Activated CD8-positive, alpha-beta T cell treated with anti-CD3 and anti-CD28 coated beads for 36 hours (primary cell): ENCODE measurements at regions not wholly inside any gene's neighbourhood (a gene's known extent, or its start where the extent isn't known, plus 50 kb on each side); places are given as distances from the start of the nearest gene placed in this dataset.

Experiments used
- ATAC-seq: fragments of 200-7000 bp; cut with Tn5 transposase; one replicate; pipeline ENCODE4 v1.10.0; 2021; ENCODE audit warnings: mild to moderate bottlenecking, moderate library complexity
- CTCF ChIA-PET: fragments of 350-600 bp; sonication (Branson Sonifier 250); formaldehyde crosslinking; loops from one replicate; lab custom pipeline; 2021; ENCODE audit warnings: antibody characterized with exemption; lab: Charles Lee
- POLR2A ChIA-PET: fragments of 350-600 bp; sonication (Branson Sonifier 250); formaldehyde crosslinking; loops from one replicate; lab custom pipeline; 2021; ENCODE audit warnings: antibody characterized with exemption; lab: Charles Lee
- DNase-seq: peaks from one replicate; pipeline ENCODE4 v3.0.0-alpha.2; 2020
- H3K27ac Mint-ChIP-seq: one replicate; pipeline ENCODE4 v1.8.0; 2021; ENCODE audit warnings: mild to moderate bottlenecking, mixed read lengths
- H3K27me3 Mint-ChIP-seq: one replicate; pipeline ENCODE4 v1.8.0; 2021; ENCODE audit warnings: mixed read lengths
- H3K36me3 Mint-ChIP-seq: one replicate; pipeline ENCODE4 v1.8.0; 2021; ENCODE audit warnings: low read depth, mixed read lengths
- H3K4me1 Mint-ChIP-seq: one replicate; pipeline ENCODE4 v1.8.0; 2021; ENCODE audit warnings: low read depth, mixed read lengths
- H3K4me3 Mint-ChIP-seq: one replicate; pipeline ENCODE4 v1.8.0; 2021; ENCODE audit warnings: mild to moderate bottlenecking, moderate library complexity, mixed read lengths
- H3K9me3 Mint-ChIP-seq: one replicate; pipeline ENCODE4 v1.8.0; 2021; ENCODE audit warnings: mixed read lengths
- intact Hi-C: fragments of 100-400 bp; cut with micrococcal nuclease; formaldehyde crosslinking; loops from one replicate; pipeline ENCODE4 v1.10.0; 2022
- TF ChIP-seq, protein P1 (sequence below): fragments of 200-600 bp; IDR thresholded peaks from one replicate; pipeline ENCODE4 v1.8.0; 2022; ENCODE audit warnings: antibody characterized with exemption, mild to moderate bottlenecking

DNA sequence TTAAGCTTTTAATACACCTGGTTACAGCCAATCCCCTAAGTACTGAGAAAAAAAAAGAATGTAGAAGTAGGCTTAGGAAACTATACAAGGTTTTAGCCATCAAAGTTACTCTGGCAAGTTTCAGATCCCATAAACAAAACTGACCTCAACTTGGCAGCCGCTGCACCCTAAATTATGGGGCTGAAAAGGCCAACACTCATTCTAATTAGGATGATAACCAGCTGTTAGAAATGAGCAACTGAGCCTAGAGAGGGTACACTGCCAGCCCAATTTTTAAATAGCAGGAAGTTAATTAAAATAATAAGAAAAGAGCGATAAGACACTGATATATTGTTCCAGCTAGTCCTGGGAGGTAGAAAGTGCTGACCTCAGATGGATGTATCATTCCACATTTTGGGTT is 105.7 kb upstream of the VAV3 start:
- no peaks in the 10 kb centered on the region for H3K27me3 Mint-ChIP-seq
- ChIA-PET POLR2A (no interaction called here), CTCF (interaction anchor here (1.1 to 1.4 kb wide), 4 partner anchors 11 to 288 kb away, joined by 3 read pairs; no protein-coding TSS in a partner anchor)
- no peaks in the 10 kb centered on the region for H3K36me3 Mint-ChIP-seq
- no peak overlapping the region for H3K4me3 Mint-ChIP-seq
- peaks cover 22% of the 10 kb centered on the region for H3K4me1 Mint-ChIP-seq
- DNase-seq (no peak), ATAC-seq (no peak)
- no peaks in the 10 kb centered on the region for H3K9me3 Mint-ChIP-seq
- intact Hi-C loops, result no loop called here
- TF ChIP-seq, protein P1, sequence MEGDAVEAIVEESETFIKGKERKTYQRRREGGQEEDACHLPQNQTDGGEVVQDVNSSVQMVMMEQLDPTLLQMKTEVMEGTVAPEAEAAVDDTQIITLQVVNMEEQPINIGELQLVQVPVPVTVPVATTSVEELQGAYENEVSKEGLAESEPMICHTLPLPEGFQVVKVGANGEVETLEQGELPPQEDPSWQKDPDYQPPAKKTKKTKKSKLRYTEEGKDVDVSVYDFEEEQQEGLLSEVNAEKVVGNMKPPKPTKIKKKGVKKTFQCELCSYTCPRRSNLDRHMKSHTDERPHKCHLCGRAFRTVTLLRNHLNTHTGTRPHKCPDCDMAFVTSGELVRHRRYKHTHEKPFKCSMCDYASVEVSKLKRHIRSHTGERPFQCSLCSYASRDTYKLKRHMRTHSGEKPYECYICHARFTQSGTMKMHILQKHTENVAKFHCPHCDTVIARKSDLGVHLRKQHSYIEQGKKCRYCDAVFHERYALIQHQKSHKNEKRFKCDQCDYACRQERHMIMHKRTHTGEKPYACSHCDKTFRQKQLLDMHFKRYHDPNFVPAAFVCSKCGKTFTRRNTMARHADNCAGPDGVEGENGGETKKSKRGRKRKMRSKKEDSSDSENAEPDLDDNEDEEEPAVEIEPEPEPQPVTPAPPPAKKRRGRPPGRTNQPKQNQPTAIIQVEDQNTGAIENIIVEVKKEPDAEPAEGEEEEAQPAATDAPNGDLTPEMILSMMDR, result no peak
- no peak overlapping the region for H3K27ac Mint-ChIP-seq

DNA sequence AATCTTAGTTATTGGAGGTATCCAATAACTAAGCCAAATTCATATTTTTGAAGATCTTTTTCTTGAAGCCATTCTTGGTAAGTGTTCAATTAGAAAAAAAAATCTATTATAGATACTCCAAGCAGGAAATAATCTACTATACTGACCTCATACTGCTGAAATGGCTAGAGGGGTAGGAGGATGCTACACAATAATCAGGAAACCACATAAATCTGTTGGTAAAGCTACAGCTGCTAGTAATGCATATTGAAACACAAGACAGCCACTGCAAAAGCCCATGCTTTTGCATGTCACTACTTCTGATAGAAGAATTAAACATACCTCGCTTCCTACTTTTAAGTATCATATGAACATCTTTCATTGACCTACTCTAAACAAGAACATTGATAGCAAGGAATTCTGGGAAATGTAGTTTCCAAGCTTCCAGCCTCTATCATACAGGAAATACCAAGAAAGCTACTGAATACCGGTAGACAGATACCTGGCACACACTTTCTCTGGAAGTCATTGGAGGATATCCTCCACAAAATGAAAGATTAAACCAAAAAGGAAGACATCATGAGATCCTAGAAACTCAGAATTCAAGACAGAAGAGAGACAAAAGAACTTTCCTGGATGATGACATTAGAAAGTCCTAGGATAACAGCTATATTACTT is 103.0 kb upstream of the VAV3 start:
- CTCF ChIA-PET, result interaction anchor here (1.1 kb wide), 1 partner anchor 51 kb away, joined by 3 read pairs; no protein-coding TSS in a partner anchor

DNA sequence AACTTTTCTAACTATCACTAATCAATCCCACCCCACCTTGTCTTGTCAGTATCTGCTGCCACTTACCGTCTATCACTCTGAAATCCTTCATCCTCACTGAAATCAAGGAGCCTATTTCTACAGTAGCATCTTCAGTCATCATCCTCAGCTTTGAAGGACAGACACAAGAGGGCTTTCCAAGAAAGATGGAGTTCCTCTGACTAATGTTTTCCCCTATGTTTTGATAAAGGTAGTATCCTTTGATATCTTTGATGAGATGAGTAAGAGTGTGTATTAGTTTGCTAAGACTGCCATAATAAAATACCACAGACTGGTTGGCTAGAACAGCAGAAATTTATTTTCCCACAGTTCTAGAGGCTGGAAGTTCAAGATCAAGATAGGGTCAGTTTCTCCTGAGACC is 101.8 kb upstream of the VAV3 start:
- DNase-seq (no peak), ATAC-seq (peak; percentile 60)
- Mint-ChIP-seq H3K36me3 (no peaks in the 10 kb centered on the region), H3K27me3 (no peaks in the 10 kb centered on the region), H3K27ac (no peak overlapping the region), H3K9me3 (peaks cover 5% of the 10 kb centered on the region), H3K4me3 (no peak overlapping the region), H3K4me1 (peaks cover 31% of the 10 kb centered on the region)
- ChIA-PET CTCF (interaction anchor here (1.1 kb wide), 1 partner anchor 53 kb away, joined by 3 read pairs; no protein-coding TSS in a partner anchor), POLR2A (no interaction called here)
- TF ChIP-seq, protein P1, result no peak
- intact Hi-C loops, result no loop called here

More for the DNA sequence above, 103.0 kb upstream of the VAV3 start:
- no peaks in the 10 kb centered on the region for H3K36me3 Mint-ChIP-seq
- POLR2A ChIA-PET, result interaction anchor here (1.3 kb wide), 1 partner anchor 104 kb away, joined by 3 read pairs; no protein-coding TSS in a partner anchor
- H3K27me3 Mint-ChIP-seq, result no peaks in the 10 kb centered on the region
- H3K9me3 Mint-ChIP-seq, result no peaks in the 10 kb centered on the region
- H3K4me3 Mint-ChIP-seq, result no peak overlapping the region
- ATAC-seq, result no peak
- intact Hi-C loops, result no loop called here
- H3K4me1 Mint-ChIP-seq, result peaks cover 30% of the 10 kb centered on the region
- H3K27ac Mint-ChIP-seq, result no peak overlapping the region
- TF ChIP-seq, protein P1, result no peak
- DNase-seq, result no peak

DNA sequence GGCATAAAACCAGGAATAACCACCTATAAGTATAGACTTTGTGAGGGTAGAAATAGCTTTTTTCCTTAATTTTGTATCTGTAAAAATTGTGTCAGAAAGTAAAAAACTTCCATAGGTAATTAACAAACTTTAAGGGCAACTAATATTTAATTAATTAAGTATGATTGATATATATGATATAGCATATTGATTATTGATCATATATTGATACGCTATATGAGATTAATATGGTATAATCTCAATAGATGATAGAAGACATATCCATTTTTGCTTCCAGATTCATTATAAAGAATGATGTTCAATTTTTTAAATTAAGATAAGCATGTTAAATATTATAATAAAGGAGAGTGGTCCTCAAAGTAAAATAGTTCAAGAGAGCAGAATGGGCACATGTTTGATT is 99.3 kb upstream of the VAV3 start:
- H3K4me3 Mint-ChIP-seq, result no peak overlapping the region
- H3K36me3 Mint-ChIP-seq, result peaks cover 2% of the 10 kb centered on the region
- peaks cover 27% of the 10 kb centered on the region for H3K4me1 Mint-ChIP-seq
- no peak for ATAC-seq
- intact Hi-C loops, result no loop called here
- H3K27me3 Mint-ChIP-seq, result no peaks in the 10 kb centered on the region
- ChIA-PET CTCF (no interaction called here), POLR2A (interaction anchor here (0.7 kb wide), 1 partner anchor 135 kb away, joined by 3 read pairs; no protein-coding TSS in a partner anchor)
- TF ChIP-seq, protein P1, result no peak
- H3K27ac Mint-ChIP-seq, result no peak overlapping the region
- no peak for DNase-seq
- H3K9me3 Mint-ChIP-seq, result peaks cover 8% of the 10 kb centered on the region

DNA sequence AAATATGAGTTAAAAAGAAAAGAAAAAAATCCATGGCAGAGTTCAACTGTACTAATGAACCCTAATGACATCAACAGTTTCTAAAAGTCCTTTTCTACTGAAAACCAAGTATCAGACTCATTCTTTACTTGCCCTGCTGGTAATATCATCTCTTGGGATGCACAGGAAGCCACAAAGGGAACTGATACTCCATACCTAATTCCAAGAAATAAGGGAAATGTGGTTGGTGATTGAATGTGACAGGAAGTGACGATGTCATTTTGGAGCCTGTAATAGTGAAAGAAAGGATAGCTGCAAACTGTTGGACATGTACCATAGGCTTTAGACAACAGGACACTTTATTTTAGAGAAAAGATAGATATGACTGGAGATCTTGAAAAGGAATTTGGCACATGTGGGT is 98.7 kb upstream of the VAV3 start:
- Mint-ChIP-seq H3K27ac (no peak overlapping the region), H3K4me1 (peaks cover 27% of the 10 kb centered on the region), H3K4me3 (no peak overlapping the region), H3K9me3 (peaks cover 8% of the 10 kb centered on the region), H3K27me3 (no peaks in the 10 kb centered on the region), H3K36me3 (peaks cover 2% of the 10 kb centered on the region)
- intact Hi-C loops, result no loop called here
- POLR2A ChIA-PET, result no interaction called here
- TF ChIP-seq, protein P1, result no peak
- no peak for DNase-seq
- no peak for ATAC-seq
- CTCF ChIA-PET, result no interaction called here
